ENCODE measurements at regions not wholly inside any gene's neighbourhood (a gene's known extent, or its start where the extent isn't known, plus 50 kb on each side); places are given as distances from the start of the nearest gene placed in this dataset.
"Not testable (repeated sequence)": the region's sequence is repeated elsewhere in the genome, so short reads cannot be mapped to it uniquely, and the experiment has no call there.

DNA sequence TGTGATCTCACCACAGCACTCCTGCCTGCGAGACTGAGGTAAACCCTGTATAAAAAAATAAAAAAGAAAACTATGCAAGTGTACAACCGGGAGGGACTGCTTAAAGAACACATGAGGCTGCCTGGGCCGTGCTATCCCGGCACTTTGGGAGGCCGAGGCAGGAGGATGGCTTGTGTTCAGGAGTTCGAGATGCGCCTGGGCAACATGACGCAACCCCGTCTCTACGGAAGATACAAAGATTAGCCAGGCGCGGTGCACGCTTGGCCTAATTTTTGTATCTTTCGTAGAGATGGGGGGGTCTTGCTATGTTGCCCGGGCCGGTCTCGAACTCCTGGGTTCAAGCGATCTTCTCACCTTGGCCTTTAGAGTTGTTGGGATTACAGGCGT is 75.2 kb upstream of the ERV3-1 start:
- intact Hi-C loops (cut with micrococcal nuclease); DNase-seq; ATAC-seq: not testable (repeated sequence)

DNA sequence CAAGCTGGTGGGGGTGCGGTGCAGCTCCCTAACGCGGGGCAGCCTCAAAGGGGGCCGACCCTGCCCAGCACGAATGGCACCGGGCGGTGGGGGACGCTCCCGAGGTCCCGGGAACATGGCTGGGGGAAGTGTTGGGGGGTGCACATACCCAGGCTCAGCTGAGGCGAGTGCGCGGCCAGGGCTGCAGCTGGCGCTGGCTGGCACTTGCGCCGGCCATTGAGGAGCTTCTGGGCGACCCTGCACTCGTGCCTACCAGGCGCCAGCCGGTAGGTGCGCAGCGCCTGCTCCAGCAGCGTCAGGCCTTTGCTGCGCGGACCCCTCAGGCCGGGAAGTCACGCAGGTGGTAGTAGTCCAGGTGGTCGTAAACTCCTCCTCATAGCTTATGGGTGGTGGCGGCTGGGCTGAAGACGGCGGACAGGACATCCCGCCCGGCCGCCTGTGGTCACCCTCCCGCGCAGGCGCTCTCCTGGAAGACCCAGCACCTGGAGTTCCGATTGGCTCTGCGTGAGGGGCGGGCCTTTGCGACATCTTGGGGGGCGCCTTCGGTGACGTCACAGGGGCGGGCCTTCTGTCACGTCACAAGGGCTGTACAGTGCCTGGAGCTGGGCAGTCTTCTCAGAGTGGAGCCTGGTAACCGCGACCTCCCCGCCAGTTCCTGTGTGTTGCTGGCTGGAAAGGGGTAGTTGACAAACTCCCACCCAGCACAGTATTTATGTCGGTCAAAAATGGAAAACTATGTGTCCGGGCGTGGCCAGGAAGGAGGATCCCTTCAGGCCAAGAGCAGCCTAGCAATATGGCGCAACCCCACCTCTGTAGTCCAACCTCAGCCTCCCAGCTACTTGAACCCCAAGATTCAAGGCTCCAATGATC is 74.5 kb upstream of the ERV3-1 start:
- ATAC-seq, result peak; percentile 99
- DNase-seq, result peak; percentile 97
- intact Hi-C loops (cut with micrococcal nuclease), result not testable (repeated sequence)

DNA sequence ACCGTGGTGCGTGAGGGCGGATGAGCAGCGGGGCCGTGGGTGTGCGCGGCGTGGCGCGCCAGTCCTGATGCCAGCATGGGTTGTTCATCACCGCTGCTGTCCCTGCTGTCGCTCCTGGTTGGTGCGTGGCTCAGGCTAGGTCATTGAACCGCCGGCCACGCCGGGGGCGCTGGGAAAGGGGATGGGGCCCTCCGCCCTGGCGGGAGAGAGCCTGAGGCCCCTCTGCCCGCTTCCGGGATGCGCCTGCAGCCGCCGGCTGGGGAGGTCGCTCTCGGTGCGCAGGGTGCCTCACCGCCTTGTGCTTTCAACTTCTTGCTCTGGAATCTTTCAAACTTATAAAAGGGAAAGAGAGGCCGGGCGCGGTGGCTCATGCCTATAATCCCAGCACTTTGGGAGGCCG is 68.5 kb upstream of the ERV3-1 start:
- intact Hi-C loops (cut with micrococcal nuclease); DNase-seq: not testable (repeated sequence)
- ATAC-seq, result peak; percentile 23

DNA sequence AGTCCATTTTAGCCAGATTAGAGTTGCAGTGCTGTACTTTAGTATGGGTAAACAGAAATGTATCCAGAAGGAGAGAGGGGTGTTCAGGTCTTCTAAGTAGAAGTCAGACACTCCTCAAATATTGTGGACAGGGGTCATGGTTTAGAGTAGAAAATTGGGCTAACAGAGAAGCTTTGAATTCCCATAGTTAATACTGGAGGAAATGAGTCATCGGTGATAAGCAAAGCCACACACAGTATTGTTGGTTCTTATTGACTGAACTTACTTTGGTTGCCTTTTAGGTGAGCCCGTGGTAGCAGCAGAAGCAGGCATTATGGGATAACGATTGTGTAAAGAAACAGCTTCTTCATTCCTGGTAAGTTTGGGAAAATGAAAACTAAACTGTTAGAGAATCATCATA is 66.7 kb upstream of the ERV3-1 start:
- DNase-seq; ATAC-seq; intact Hi-C loops (cut with micrococcal nuclease): not testable (repeated sequence)

DNA sequence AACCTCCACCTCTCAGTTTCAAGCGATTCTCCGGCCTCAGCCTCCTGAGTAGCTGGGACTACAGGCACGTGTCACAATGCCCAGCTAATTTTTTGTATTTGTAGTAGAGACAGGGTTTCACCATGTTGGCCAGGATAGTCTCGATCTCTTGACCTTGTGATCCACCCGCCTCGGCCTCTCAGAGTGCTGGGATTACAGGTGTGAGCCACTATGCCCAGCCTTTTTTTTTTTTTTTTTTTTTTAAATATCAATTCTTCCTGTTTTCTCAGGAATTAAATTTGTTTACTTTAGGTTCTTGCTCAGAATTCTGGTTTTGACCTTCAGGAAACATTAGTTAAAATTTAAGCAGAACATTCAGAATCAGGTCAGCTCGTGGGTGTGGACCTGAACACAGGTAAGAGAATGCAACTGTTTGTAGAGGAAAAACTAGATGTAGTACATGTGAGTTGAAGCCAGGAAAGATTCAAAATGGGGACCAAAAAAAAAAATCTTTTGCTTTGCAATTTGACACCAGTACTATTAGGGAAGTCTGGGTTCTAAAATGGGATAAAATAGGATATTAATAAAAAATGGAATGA is 65.5 kb upstream of the ERV3-1 start:
- ATAC-seq; intact Hi-C loops (cut with micrococcal nuclease); DNase-seq: not testable (repeated sequence)

DNA sequence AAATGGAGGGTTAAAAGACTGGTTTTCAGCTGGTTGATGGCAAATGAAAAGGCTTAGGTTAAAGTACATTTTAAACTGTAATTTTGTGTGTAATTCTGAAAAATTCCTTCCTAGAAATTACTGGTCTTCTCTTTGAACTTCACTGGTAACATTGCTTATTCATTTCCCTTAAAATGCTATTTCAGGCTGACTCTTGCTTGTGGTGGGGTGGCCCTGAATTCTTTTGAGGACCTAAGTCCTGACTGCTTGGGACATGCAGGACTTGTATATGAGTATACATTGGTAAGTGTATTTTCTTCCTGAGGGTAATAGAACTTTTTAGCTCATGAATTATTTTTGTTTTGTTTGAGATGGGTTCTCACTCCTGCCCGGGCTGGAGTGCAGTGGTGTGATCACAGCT is 63.0 kb upstream of the ERV3-1 start:
- intact Hi-C loops (cut with micrococcal nuclease); DNase-seq; ATAC-seq: not testable (repeated sequence)

DNA sequence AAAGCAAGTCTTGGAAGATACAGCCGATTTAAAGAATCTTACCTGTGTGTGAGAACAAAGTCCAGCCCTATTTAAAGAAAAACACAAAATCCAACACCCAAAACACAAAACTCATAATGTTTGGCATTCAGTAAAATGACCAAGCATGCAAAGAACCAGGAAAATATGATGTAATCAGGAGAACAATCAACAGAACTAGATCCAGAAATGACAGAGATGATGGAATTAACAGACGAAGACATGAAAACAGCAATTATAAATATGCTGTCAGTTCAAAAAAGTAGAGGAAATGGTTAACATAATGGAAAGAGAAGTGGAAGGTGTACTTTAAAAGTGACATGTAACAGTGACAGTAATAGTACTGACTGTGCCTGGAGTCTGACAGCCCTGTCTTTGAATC is 56.1 kb upstream of the ERV3-1 start:
- DNase-seq; intact Hi-C loops (cut with micrococcal nuclease); ATAC-seq: not testable (repeated sequence)

DNA sequence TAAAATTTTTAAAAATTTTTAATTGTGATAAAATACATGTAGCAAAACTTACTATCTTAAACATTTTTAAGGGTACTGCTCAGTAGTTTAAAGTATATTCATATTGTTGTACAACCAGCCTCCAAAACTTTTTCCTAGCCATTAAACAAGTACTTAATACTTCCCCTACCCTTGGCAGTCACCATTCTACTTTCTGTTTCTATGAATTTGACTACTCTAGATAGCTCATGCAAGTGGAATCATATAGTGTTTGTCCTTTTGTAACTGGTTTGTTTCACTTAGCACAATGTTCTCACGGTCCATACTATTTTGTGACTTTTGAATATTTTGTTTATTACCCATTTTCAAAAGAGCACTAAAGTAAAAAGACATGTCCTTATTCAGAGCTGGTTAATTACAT is 52.8 kb upstream of the ERV3-1 start:
- DNase-seq; ATAC-seq; intact Hi-C loops (cut with micrococcal nuclease): not testable (repeated sequence)
